ENCODE measurements at regions not wholly inside any gene's neighbourhood (a gene's known extent, or its start where the extent isn't known, plus 50 kb on each side); places are given as distances from the start of the nearest gene placed in this dataset.

- intact Hi-C loops (cut with DNase I), result no loop called here
Measured at GRCh38 chr17:71057938-71058337, 888.6 kb downstream of the KCNJ2 start.

GRCh38 chr17:71063127-71063526 lies 893.8 kb downstream of the KCNJ2 start:
- DNase-seq, result no peak
- Histone ChIP-seq H3K4me1 (no peaks in the 10 kb centered on the region), H3K27me3 (ENCODE audit: low read depth) (no peaks in the 10 kb centered on the region), H3K27ac (no peak overlapping the region), H3K9me3 (no peaks in the 10 kb centered on the region), H3K36me3 (no peaks in the 10 kb centered on the region), H3K4me3 (no peak overlapping the region)
- no peak for TF ChIP-seq CTCF (IDR thresholded peaks at IDR 0.05)
- intact Hi-C loops (cut with DNase I), result no loop called here
- no peak for ATAC-seq

More at GRCh38 chr17:71057938-71058337, 888.6 kb downstream of the KCNJ2 start:
- Histone ChIP-seq H3K27me3 (ENCODE audit: low read depth) (no peaks in the 10 kb centered on the region), H3K27ac (no peak overlapping the region), H3K9me3 (no peaks in the 10 kb centered on the region), H3K4me1 (no peaks in the 10 kb centered on the region), H3K36me3 (no peaks in the 10 kb centered on the region), H3K4me3 (no peak overlapping the region)
- no peak for ATAC-seq
- DNase-seq, result no peak
- TF ChIP-seq CTCF (IDR thresholded peaks at IDR 0.05), result no peak

- Histone ChIP-seq H3K4me3 (no peak overlapping the region), H3K27me3 (ENCODE audit: low read depth) (no peaks in the 10 kb centered on the region), H3K27ac (no peak overlapping the region), H3K36me3 (no peaks in the 10 kb centered on the region), H3K9me3 (no peaks in the 10 kb centered on the region), H3K4me1 (no peaks in the 10 kb centered on the region)
- ATAC-seq (no peak), DNase-seq (no peak)
- no peak for TF ChIP-seq CTCF (IDR thresholded peaks at IDR 0.05)
- intact Hi-C loops (cut with DNase I), result no loop called here
Measured at GRCh38 chr17:71063559-71063958, 894.2 kb downstream of the KCNJ2 start.

GRCh38 chr17:71067669-71068407 lies 898.5 kb downstream of the KCNJ2 start:
- Histone ChIP-seq H3K9me3 (no peaks in the 10 kb centered on the region), H3K27me3 (ENCODE audit: low read depth) (no peaks in the 10 kb centered on the region), H3K4me1 (no peaks in the 10 kb centered on the region), H3K36me3 (no peaks in the 10 kb centered on the region), H3K4me3 (no peak overlapping the region), H3K27ac (no peak overlapping the region)
- intact Hi-C loops (cut with DNase I), result no loop called here
- no peak for TF ChIP-seq CTCF (IDR thresholded peaks at IDR 0.05)
- no peak for DNase-seq
- no peak for ATAC-seq

- Histone ChIP-seq H3K4me3 (no peak overlapping the region), H3K27ac (no peak overlapping the region), H3K27me3 (ENCODE audit: low read depth) (no peaks in the 10 kb centered on the region), H3K9me3 (no peaks in the 10 kb centered on the region), H3K36me3 (no peaks in the 10 kb centered on the region), H3K4me1 (no peaks in the 10 kb centered on the region)
- no peak for TF ChIP-seq CTCF (IDR thresholded peaks at IDR 0.05)
- ATAC-seq (no peak), DNase-seq (no peak)
- intact Hi-C loops (cut with DNase I), result no loop called here
Measured at GRCh38 chr17:71068408-71068750, 899.0 kb downstream of the KCNJ2 start.

All from lower lobe of right lung (tissue), 2 donors.